ENCODE measurements at regions not wholly inside any gene's neighbourhood (a gene's known extent, or its start where the extent isn't known, plus 50 kb on each side); places are given as distances from the start of the nearest gene placed in this dataset.

- Histone ChIP-seq H3K4me3 (IDR thresholded peaks at IDR 0.05; ENCODE audit: insufficient read depth, low read depth, low read length) (no peak overlapping the region), H3K36me3 (ENCODE audit: insufficient read depth) (no peaks in the 10 kb centered on the region), H3K4me1 (ENCODE audit: low read depth, poor library complexity, severe bottlenecking) (peaks cover 7% of the 10 kb centered on the region), H3K4me2 (no peak overlapping the region), H4K20me1 (ENCODE audit: insufficient read depth) (no peaks in the 10 kb centered on the region), H3K9ac (no peak overlapping the region), H3K79me2 (ENCODE audit: insufficient read depth, low read depth) (no peaks in the 10 kb centered on the region), H3K27ac (no peak overlapping the region), H2AFZ (ENCODE audit: low read depth) (no peak overlapping the region), H3K27me3 (ENCODE audit: insufficient read depth, low read depth) (no peaks in the 10 kb centered on the region)
- TF ChIP-seq, protein P1, sequence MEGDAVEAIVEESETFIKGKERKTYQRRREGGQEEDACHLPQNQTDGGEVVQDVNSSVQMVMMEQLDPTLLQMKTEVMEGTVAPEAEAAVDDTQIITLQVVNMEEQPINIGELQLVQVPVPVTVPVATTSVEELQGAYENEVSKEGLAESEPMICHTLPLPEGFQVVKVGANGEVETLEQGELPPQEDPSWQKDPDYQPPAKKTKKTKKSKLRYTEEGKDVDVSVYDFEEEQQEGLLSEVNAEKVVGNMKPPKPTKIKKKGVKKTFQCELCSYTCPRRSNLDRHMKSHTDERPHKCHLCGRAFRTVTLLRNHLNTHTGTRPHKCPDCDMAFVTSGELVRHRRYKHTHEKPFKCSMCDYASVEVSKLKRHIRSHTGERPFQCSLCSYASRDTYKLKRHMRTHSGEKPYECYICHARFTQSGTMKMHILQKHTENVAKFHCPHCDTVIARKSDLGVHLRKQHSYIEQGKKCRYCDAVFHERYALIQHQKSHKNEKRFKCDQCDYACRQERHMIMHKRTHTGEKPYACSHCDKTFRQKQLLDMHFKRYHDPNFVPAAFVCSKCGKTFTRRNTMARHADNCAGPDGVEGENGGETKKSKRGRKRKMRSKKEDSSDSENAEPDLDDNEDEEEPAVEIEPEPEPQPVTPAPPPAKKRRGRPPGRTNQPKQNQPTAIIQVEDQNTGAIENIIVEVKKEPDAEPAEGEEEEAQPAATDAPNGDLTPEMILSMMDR (conservative IDR thresholded peaks at IDR 0.05; ENCODE audit: low read depth, low read length): no peak
Observed at GRCh38 chr4:108311313-108311712, 142.6 kb upstream of the LEF1 start.

GRCh38 chr4:108303488-108304177 is 134.9 kb upstream of the LEF1 start:
- H3K27ac ChIP-seq: no peak overlapping the region
- H3K79me2 ChIP-seq (ENCODE audit: insufficient read depth, low read depth): no peaks in the 10 kb centered on the region
- no peak overlapping the region for H3K4me3 ChIP-seq (IDR thresholded peaks at IDR 0.05; ENCODE audit: insufficient read depth, low read depth, low read length)
- no peak overlapping the region for H3K4me2 ChIP-seq
- H4K20me1 ChIP-seq (ENCODE audit: insufficient read depth): no peaks in the 10 kb centered on the region
- H3K36me3 ChIP-seq (ENCODE audit: insufficient read depth): no peaks in the 10 kb centered on the region
- H2AFZ ChIP-seq (ENCODE audit: low read depth): no peak overlapping the region
- TF ChIP-seq, protein P1 (conservative IDR thresholded peaks at IDR 0.05; ENCODE audit: low read depth, low read length): no peak
- H3K9ac ChIP-seq: no peak overlapping the region
- H3K4me1 ChIP-seq (ENCODE audit: low read depth, poor library complexity, severe bottlenecking): no peaks in the 10 kb centered on the region
- no peaks in the 10 kb centered on the region for H3K27me3 ChIP-seq (ENCODE audit: insufficient read depth, low read depth)

DNA sequence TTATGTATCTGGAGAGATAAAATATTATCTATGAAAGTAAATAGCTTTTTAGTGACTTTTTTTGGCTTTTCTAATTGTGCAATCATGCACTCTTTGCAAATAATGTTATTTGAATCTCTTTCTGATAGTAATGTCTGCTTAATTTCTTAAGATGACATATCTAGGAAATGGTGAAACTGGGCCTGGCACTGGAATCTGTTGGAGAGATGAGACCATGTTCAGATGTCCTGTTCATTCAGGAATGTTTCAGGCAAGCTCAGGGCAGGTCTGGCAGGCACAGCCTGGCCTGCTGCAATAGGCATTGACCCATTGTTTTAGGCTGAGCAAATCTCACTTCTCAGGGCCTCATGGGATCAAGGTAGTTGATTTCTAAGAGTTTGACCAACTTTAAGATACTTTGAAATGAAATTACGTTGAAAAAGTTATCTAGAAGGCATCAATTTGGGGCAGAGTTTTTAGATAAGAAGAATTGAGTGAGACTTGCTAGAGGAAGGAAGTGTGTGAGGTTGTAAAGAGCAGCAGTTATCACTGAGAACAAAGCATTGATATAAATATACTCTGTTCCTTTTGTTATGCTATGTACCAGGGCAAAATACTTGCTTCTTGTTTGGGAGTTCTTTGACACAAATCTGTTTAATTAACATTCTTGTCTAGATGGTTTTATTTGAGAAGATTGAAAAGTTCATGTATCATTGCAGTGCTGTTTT is 133.0 kb upstream of the LEF1 start:
- TF ChIP-seq, protein P1 (conservative IDR thresholded peaks at IDR 0.05; ENCODE audit: low read depth, low read length): no peak
- Histone ChIP-seq H3K27me3 (ENCODE audit: insufficient read depth, low read depth) (no peaks in the 10 kb centered on the region), H3K79me2 (ENCODE audit: insufficient read depth, low read depth) (no peaks in the 10 kb centered on the region), H3K27ac (no peak overlapping the region), H3K9ac (no peak overlapping the region), H4K20me1 (ENCODE audit: insufficient read depth) (no peaks in the 10 kb centered on the region), H3K4me2 (no peak overlapping the region), H3K36me3 (ENCODE audit: insufficient read depth) (no peaks in the 10 kb centered on the region), H2AFZ (ENCODE audit: low read depth) (no peak overlapping the region), H3K4me1 (ENCODE audit: low read depth, poor library complexity, severe bottlenecking) (no peaks in the 10 kb centered on the region), H3K4me3 (IDR thresholded peaks at IDR 0.05; ENCODE audit: insufficient read depth, low read depth, low read length) (no peak overlapping the region)

DNA sequence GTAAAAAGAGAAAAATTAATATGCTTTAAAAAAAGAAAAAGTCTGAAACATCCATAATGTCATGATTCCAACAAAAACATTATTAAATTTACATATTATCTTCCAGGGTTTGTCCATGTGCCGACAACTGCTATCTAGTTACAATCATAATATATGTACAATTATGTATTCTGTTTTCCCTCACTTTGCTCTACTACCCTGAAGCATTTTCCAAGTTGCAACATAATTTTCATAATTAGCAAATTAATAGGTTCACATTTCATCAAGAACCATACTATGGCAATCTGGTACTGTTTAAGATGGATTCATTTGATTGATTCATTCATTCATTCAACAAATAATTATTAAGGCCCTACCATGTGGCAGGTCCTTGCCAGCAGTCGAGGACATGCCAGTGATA is 128.9 kb upstream of the LEF1 start:
- Histone ChIP-seq H3K36me3 (ENCODE audit: insufficient read depth) (no peaks in the 10 kb centered on the region), H3K79me2 (ENCODE audit: insufficient read depth, low read depth) (no peaks in the 10 kb centered on the region), H3K9ac (no peak overlapping the region), H3K27ac (no peak overlapping the region), H3K4me3 (IDR thresholded peaks at IDR 0.05; ENCODE audit: insufficient read depth, low read depth, low read length) (no peak overlapping the region), H2AFZ (ENCODE audit: low read depth) (no peak overlapping the region), H3K4me1 (ENCODE audit: low read depth, poor library complexity, severe bottlenecking) (no peaks in the 10 kb centered on the region), H3K4me2 (no peak overlapping the region), H4K20me1 (ENCODE audit: insufficient read depth) (no peaks in the 10 kb centered on the region), H3K27me3 (ENCODE audit: insufficient read depth, low read depth) (no peaks in the 10 kb centered on the region)
- TF ChIP-seq, protein P1 (conservative IDR thresholded peaks at IDR 0.05; ENCODE audit: low read depth, low read length): no peak
